GM12865 (cell line): ENCODE measurements at regions not wholly inside any gene's neighbourhood (a gene's known extent, or its start where the extent isn't known, plus 50 kb on each side); places are given as distances from the start of the nearest gene placed in this dataset.

Experiments
- DNase-seq: peaks from one replicate; pipeline ENCODE4 v3.0.0; 2010; ENCODE audit warnings: low read depth
- H3K4me3 ChIP-seq: 2 replicates; pipeline ENCODE4 v1.5.1; 2011; ENCODE audit warnings: mild to moderate bottlenecking, low read depth, low read length, control low read depth
- TF ChIP-seq, protein P1 (sequence below): IDR thresholded peaks from 2 replicates; pipeline ENCODE4 v1.5.1; 2011; ENCODE audit warnings: low read length, control low read depth, low read depth, inconsistent platforms; ENCODE audit not compliant: insufficient read depth; ENCODE audit errors: missing control alignments

DNA sequence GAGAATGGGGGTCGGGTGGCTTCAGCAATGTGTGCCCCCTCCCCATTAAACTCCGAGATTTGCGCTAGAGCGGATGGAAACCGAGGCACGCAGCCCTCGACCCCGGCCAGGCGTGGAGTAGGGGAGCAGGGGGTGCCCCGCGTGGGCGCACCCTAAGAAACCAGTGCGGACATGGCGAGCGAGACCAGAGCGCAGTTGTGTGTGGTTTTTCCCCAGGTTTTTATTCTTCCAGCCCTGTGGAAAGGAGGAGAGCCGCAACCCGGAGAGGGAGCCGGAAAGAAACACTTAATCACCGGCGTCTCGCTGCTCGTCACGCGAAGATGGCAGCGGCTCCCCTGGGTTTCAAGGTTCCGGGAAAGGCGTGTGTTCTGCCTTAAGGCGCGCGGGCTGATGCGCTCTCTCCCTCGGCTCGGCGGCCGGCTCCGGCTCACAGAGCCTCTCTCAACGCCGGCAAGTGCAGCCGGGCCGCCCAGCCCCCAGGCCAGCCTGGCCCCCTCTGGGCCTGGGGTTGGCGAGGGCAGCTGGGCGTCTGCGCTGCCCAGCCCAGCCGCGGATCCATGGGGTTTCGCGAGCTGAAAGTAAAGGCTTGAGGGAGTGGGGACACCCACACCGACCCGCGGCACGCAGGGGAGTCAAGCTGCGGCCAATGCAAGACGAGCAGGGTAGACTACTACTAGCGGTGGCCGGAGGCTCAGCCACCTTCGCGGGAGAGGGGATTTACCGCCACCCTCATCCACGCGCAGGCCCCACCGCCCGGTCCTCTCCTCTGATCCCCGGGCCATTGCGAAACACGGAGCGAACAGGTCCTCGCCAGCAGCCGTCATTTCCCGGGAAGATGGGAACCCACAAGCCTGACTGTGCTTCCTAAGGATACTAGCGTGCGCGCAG is 74.0 kb upstream of the BCOR start:
- peak overlapping the region; percentile 59 for H3K4me3 ChIP-seq
- TF ChIP-seq, protein P1, sequence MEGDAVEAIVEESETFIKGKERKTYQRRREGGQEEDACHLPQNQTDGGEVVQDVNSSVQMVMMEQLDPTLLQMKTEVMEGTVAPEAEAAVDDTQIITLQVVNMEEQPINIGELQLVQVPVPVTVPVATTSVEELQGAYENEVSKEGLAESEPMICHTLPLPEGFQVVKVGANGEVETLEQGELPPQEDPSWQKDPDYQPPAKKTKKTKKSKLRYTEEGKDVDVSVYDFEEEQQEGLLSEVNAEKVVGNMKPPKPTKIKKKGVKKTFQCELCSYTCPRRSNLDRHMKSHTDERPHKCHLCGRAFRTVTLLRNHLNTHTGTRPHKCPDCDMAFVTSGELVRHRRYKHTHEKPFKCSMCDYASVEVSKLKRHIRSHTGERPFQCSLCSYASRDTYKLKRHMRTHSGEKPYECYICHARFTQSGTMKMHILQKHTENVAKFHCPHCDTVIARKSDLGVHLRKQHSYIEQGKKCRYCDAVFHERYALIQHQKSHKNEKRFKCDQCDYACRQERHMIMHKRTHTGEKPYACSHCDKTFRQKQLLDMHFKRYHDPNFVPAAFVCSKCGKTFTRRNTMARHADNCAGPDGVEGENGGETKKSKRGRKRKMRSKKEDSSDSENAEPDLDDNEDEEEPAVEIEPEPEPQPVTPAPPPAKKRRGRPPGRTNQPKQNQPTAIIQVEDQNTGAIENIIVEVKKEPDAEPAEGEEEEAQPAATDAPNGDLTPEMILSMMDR = no peak
- DNase-seq = peak; percentile 67

DNA sequence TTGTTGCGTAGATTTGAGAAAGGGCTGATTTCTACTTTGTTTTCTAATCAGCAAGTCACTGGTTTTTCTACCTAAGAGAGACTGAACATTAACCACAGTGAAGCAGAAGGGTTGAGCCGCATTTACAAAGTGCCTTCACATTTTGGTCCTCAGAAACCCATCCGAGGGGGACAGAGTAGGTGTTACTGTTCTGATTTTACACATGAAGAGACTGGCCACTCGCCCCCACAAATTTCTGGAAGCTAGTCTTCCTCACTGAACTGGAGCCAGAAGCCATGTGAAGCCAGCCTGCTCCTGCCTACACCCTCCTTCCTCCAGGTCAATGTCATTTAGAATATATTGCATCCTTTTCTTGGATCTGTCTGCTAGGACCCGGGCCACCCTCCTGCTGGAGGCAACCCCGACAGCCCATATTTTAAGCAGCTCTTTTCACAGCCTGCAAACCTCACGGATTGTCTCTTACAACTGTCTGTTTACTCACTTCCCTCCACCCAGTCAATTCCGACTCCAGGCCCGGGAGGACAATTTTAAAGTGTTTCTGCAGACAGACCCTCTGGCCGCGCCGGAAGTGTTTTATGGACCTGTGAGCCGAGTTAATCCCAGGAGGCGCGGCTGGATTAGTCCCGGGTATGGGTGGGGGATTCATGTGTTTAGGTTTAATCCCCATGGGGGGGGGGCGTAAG is 73.2 kb upstream of the BCOR start:
- peak; percentile 60 for DNase-seq
- TF ChIP-seq, protein P1 = no peak
- H3K4me3 ChIP-seq = peak overlapping the region; percentile 59

DNA sequence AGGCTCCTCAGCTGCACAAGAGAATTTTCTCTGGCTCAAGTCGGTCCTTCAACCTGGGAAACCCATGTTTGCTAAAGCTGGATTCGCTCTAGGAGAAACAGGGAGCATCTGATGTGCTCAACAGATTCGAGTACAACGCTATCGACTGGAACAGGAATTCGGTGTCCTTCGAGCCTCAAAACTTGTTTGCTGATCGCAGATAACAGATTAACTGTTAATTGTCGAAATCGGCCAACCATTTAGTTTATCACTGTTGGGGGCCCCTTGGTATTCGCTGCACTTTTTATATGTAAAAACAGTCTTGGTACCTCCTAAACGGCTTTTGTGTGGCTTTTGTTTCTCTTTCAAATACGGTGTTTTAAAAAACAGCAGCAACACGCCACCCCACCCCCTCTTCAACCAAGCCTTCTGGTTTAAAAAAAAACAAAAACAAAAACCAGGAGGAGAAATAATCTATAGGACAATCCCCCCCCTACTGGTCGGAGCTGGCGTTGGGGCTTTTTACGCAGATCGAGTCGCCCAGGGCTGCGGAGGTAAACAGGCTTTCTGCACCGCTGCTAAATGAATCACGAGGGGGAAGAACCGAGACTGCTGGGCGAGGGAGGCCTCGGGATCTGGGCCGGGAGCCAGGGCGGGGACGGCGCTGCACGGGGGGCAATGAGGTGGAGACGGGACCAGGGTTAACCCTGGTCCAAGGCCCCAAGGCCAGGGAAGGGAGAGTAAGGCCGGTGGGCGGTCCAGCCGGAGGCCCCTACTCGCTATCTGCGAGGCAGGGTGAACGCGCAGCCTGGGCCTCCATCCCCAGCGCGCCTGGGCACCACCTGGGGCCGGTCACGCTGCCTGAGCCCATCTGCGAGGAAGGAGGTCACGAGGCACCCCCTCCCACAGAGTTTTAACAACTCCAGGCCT is 71.7 kb upstream of the BCOR start:
- TF ChIP-seq, protein P1 = peak; percentile 53
- peak; percentile 90 for DNase-seq
- H3K4me3 ChIP-seq = peak overlapping the region; percentile 54

DNA sequence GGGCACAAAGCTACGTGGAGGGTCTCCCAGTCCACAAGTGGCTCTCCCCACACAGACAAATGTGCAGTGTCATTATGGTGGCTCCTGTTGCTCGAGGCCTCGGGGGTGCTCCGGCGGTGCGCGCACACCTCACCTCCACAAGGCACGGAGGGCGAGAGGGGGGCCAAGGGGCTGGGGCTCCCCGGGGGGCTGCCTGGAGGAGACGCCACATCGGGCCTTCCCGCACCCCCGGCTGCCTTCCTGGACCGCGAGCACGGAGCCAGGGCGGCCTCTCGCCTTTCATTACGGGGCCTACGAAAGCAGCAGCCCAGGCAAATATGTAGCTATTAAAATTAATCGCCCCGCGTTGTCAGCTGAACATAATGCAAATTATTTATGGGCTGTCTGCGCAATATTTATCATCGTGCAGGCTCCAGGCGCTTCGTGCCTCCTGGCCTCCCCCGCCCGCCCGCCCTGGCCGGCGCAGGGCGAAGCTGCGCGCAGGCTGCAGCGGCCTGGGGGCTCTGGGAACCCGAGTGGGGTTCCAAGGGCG is 70.8 kb upstream of the BCOR start:
- TF ChIP-seq, protein P1 = no peak
- H3K4me3 ChIP-seq = no peak overlapping the region
- no peak for DNase-seq

DNA sequence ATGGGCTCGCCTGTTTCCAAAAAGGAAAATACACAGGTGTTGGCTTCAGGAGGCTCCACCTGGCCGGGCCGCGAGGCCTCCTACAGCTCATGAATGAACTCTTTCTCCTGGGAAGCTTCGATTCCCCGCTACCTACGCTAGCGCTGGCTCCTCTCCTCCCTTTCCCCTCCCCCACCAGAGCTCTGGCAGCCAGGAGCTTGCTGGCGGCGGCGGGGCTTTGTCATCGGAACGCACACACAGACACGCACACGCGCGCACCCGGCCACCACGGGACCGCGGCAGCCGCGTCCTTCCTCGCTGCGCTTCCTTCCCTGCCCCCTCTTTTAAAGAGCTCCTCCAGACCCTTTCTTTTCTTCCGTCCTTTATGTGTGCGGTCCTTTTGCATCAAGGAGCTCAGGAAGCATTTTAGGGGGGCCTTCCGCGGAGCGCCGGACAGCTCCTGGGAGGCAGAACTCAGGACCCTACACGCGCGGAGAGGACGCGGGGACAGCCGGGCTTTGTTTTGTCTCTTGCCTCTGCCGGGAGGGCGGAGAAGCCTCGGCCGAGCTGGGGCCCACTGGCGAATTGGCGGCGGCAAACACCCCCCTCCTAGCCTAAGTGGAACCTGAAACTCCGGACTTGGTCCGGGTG is 70.2 kb upstream of the BCOR start:
- no peak for DNase-seq
- H3K4me3 ChIP-seq = no peak overlapping the region
- TF ChIP-seq, protein P1 = no peak
